Sigmoid colon (tissue), 6 donors: ENCODE measurements at regions not wholly inside any gene's neighbourhood (a gene's known extent, or its start where the extent isn't known, plus 50 kb on each side); places are given as distances from the start of the nearest gene placed in this dataset.

Experiments used
- DNase-seq: peaks from one replicate; pipeline ENCODE4 v3.0.0-alpha.2; 2019
- H3K27ac ChIP-seq, 4 donors: fragments of 200-600 bp; sonication (generic); one replicate each; pipeline ENCODE4 v1.5.1; 2016 to 2019; ENCODE audit warnings: mild to moderate bottlenecking in 1 of 4
- H3K27me3 ChIP-seq, 3 donors: fragments of 200-600 bp; sonication (generic); one replicate each; pipeline ENCODE4 v1.5.1; 2019; ENCODE audit warnings: mild to moderate bottlenecking in 1 of 3
- H3K36me3 ChIP-seq, 4 donors: fragments of 200-600 bp; sonication (generic); one replicate each; pipeline ENCODE4 v1.5.1; 2016 to 2019
- H3K4me1 ChIP-seq, 4 donors: fragments of 200-600 bp; sonication (generic); one replicate each; pipeline ENCODE4 v1.5.1; 2017 to 2019
- H3K4me3 ChIP-seq, 4 donors: fragments of 200-600 bp; sonication (generic); one replicate each; pipeline ENCODE4 v1.5.1; 2017 to 2019; ENCODE audit warnings: mild to moderate bottlenecking in 2 of 4, moderate library complexity in 1 of 4
- H3K9me3 ChIP-seq, 4 donors: fragments of 200-600 bp in 3 of 4; sonication (generic) in 3 of 4; one replicate each; pipeline versions ENCODE4 v1.5.1 to v1.6.1; 2013 to 2019
- EP300 ChIP-seq, 4 donors: sonication (generic); formaldehyde crosslinking; IDR thresholded peaks; one replicate each; pipeline ENCODE4 v1.6.1; 2017; ENCODE audit warnings: antibody characterized with exemption in 4 of 4
- POLR2A ChIP-seq, 2 donors: fragments of 450-650 bp; IDR thresholded peaks; one replicate each; pipeline ENCODE4 v1.6.1; 2016; ENCODE audit warnings: antibody characterized with exemption in 2 of 2, mild to moderate bottlenecking in 2 of 2, moderate library complexity in 2 of 2
- POLR2AphosphoS5 ChIP-seq, 4 donors: sonication (generic); formaldehyde crosslinking; IDR thresholded peaks; one replicate each; pipeline ENCODE4 v1.6.1; 2017; ENCODE audit warnings: antibody characterized with exemption in 4 of 4
- WGBS, 2 donors: extraction: QIAGEN DNeasy Blood & Tissue Kit; methylation state at CpG; one replicate each; pipeline ENCODE4 v1.1.7; 2013; 5-methylcytosine and 5-hydroxymethylcytosine counted together
- intact Hi-C: fragments of 100-400 bp; cut with DNase I; formaldehyde crosslinking; loops from one replicate; pipeline ENCODE4 v1.15.1; 2023
- TF ChIP-seq, protein P1 (sequence below), 4 experiments: fragments of 450-650 bp in 3 of 4; fragments of 200-600 bp in 1 of 4; IDR thresholded peaks; one replicate each; pipeline ENCODE4 v1.5.1; 2016 to 2019; ENCODE audit warnings: antibody characterized with exemption in 4 of 4, mild to moderate bottlenecking in 3 of 4, moderate library complexity in 2 of 4
- donor health status: healthy with polysubstance abuse.
- donor health status: healthy.

- Histone ChIP-seq H3K9me3 (no peaks in the 10 kb centered on the region), H3K27ac (peak overlapping the region in 2 of 4 donors; percentile 22 to 47), H3K27me3 (no peaks in the 10 kb centered on the region), H3K36me3 (no peaks in the 10 kb centered on the region), H3K4me3 (no peak overlapping the region), H3K4me1 (peaks cover 0 to 16% (median 9%) of the 10 kb centered on the region in 4 donors)
- no peak for TF ChIP-seq EP300 (IDR thresholded peaks at IDR 0.05)
- TF ChIP-seq, protein P1, sequence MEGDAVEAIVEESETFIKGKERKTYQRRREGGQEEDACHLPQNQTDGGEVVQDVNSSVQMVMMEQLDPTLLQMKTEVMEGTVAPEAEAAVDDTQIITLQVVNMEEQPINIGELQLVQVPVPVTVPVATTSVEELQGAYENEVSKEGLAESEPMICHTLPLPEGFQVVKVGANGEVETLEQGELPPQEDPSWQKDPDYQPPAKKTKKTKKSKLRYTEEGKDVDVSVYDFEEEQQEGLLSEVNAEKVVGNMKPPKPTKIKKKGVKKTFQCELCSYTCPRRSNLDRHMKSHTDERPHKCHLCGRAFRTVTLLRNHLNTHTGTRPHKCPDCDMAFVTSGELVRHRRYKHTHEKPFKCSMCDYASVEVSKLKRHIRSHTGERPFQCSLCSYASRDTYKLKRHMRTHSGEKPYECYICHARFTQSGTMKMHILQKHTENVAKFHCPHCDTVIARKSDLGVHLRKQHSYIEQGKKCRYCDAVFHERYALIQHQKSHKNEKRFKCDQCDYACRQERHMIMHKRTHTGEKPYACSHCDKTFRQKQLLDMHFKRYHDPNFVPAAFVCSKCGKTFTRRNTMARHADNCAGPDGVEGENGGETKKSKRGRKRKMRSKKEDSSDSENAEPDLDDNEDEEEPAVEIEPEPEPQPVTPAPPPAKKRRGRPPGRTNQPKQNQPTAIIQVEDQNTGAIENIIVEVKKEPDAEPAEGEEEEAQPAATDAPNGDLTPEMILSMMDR (IDR thresholded peaks at IDR 0.05) = no peak
- TF ChIP-seq POLR2A (IDR thresholded peaks at IDR 0.05) = no peak
- TF ChIP-seq POLR2AphosphoS5 (IDR thresholded peaks at IDR 0.05) = no peak
- DNase-seq = no peak
- WGBS, 2 donors = 77 to 91% methylated on average over 1 of the region's 1 CpG
- intact Hi-C loops = no loop called here
Observed at GRCh38 chr1:163674236-163674635, 352.5 kb downstream of the NUF2 start.

- Histone ChIP-seq H3K4me1 (no peaks in the 10 kb centered on the region), H3K27me3 (no peaks in the 10 kb centered on the region), H3K27ac (no peak overlapping the region), H3K36me3 (no peaks in the 10 kb centered on the region), H3K9me3 (peaks cover 0 to 6% (median 0%) of the 10 kb centered on the region in 4 donors), H3K4me3 (no peak overlapping the region)
- WGBS, 2 donors = 90 to 92% methylated on average over 1 of the region's 1 CpG
- DNase-seq = no peak
- intact Hi-C loops = no loop called here
- TF ChIP-seq POLR2A (IDR thresholded peaks at IDR 0.05) (no peak), POLR2AphosphoS5 (IDR thresholded peaks at IDR 0.05) (no peak)
Observed at GRCh38 chr1:163684785-163685184, 363.0 kb downstream of the NUF2 start.

- H3K27ac ChIP-seq = no peak overlapping the region
- H3K4me3 ChIP-seq = no peak overlapping the region
- no peaks in the 10 kb centered on the region for H3K9me3 ChIP-seq
- 91 to 95% methylated on average over 14 of the region's 14 CpGs for WGBS, 2 donors
- TF ChIP-seq EP300 (IDR thresholded peaks at IDR 0.05) = no peak
- TF ChIP-seq POLR2A (IDR thresholded peaks at IDR 0.05) = no peak
- no peak for TF ChIP-seq POLR2AphosphoS5 (IDR thresholded peaks at IDR 0.05)
- TF ChIP-seq, protein P1 (IDR thresholded peaks at IDR 0.05) = no peak
- H3K27me3 ChIP-seq = no peaks in the 10 kb centered on the region
- no peak for DNase-seq
- no peaks in the 10 kb centered on the region for H3K4me1 ChIP-seq
- no peaks in the 10 kb centered on the region for H3K36me3 ChIP-seq
- intact Hi-C loops = no loop called here
Observed at GRCh38 chr1:163692266-163692665, 370.5 kb downstream of the NUF2 start.

- H3K36me3 ChIP-seq = no peaks in the 10 kb centered on the region
- no peak overlapping the region for H3K4me3 ChIP-seq
- H3K27ac ChIP-seq = no peak overlapping the region
- no peaks in the 10 kb centered on the region for H3K4me1 ChIP-seq
- no peaks in the 10 kb centered on the region for H3K9me3 ChIP-seq
- no peaks in the 10 kb centered on the region for H3K27me3 ChIP-seq
- DNase-seq = no peak
- intact Hi-C loops = no loop called here
- TF ChIP-seq EP300 (IDR thresholded peaks at IDR 0.05) = no peak
- TF ChIP-seq, protein P1 (IDR thresholded peaks at IDR 0.05) = no peak
- no peak for TF ChIP-seq POLR2AphosphoS5 (IDR thresholded peaks at IDR 0.05)
- no peak for TF ChIP-seq POLR2A (IDR thresholded peaks at IDR 0.05)
- 64 to 65% methylated on average over 2 of the region's 2 CpGs for WGBS, 2 donors
Observed at GRCh38 chr1:163697137-163697536, 375.4 kb downstream of the NUF2 start.

DNA sequence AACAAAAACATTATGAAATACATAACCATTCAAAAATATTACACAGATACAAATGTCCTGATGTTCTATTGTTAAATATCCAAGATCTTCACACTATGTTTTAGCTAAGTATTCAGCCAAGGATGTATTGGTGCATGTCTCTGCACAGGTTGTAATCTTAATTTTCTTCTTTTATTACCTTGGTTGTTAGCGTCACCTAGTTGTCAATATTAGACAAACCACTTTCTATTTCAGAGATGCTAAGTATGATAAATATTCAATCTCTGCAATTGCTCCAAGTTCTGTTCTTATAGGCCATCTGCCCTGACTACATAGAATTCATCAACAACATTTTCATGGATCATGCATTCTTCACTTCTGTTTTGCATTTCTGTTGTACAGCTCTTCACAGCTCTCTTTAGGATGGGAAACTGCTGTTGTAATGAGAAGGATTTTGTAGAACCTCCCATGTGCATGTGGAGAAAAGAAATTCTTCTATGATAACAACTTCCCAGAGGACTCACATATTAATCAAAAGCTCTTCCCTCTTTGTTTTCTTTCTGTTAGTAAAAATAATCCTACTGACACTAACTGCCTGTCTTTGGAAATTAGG is 380.1 kb downstream of the NUF2 start:
- intact Hi-C loops = no loop called here
- no peak for DNase-seq
- no peaks in the 10 kb centered on the region for H3K27me3 ChIP-seq
- H3K4me3 ChIP-seq = no peak overlapping the region
- TF ChIP-seq POLR2AphosphoS5 (IDR thresholded peaks at IDR 0.05) (no peak), POLR2A (IDR thresholded peaks at IDR 0.05) (no peak), EP300 (IDR thresholded peaks at IDR 0.05) (no peak)
- TF ChIP-seq, protein P1 (IDR thresholded peaks at IDR 0.05) = no peak
- no peaks in the 10 kb centered on the region for H3K36me3 ChIP-seq
- no peak overlapping the region for H3K27ac ChIP-seq
- H3K9me3 ChIP-seq = no peaks in the 10 kb centered on the region
- H3K4me1 ChIP-seq = no peaks in the 10 kb centered on the region
- WGBS, 2 donors = 44 to 62% methylated on average over 1 of the region's 1 CpG
